Left lung (tissue), 4 donors: ENCODE measurements at regions not wholly inside any gene's neighbourhood (a gene's known extent, or its start where the extent isn't known, plus 50 kb on each side); places are given as distances from the start of the nearest gene placed in this dataset.

Experiments
- ATAC-seq: fragments of 200-7000 bp; cut with Tn5 transposase; one replicate; pipeline ENCODE4 v1.9.1; 2020; ENCODE audit warnings: moderate library complexity
- DNase-seq, 4 donors: peaks; one replicate each; pipeline ENCODE4 v3.0.0-alpha.2; 2013 to 2020
- H3K27ac ChIP-seq, 2 donors: fragments of 200-600 bp; sonication (generic) in 1 of 2; one replicate each; pipeline versions ENCODE4 v1.5.0 to v1.8.0; 2020 to 2021
- H3K27me3 ChIP-seq, 2 donors: fragments of 200-600 bp; sonication (generic) in 1 of 2; one replicate each; pipeline versions ENCODE4 v1.5.0 to v1.8.0; 2020 to 2021
- H3K36me3 ChIP-seq, 2 donors: fragments of 200-600 bp; sonication (generic) in 1 of 2; one replicate each; pipeline versions ENCODE4 v1.5.0 to v1.8.0; 2020 to 2021
- H3K4me1 ChIP-seq, 2 donors: fragments of 200-600 bp; one replicate each; pipeline ENCODE4 v1.8.0; 2021
- H3K4me3 ChIP-seq, 2 donors: fragments of 200-600 bp; sonication (generic) in 1 of 2; one replicate each; pipeline versions ENCODE4 v1.5.0 to v1.8.0; 2020 to 2021; ENCODE audit warnings: mild to moderate bottlenecking in 1 of 2
- H3K9me3 ChIP-seq, 2 donors: fragments of 200-600 bp; sonication (generic) in 1 of 2; one replicate each; pipeline versions ENCODE4 v1.5.0 to v1.8.0; 2020 to 2021
- CTCF ChIP-seq, 2 donors: fragments of 200-600 bp; sonication (generic) in 1 of 2; IDR thresholded peaks; one replicate each; pipeline versions ENCODE4 v1.5.0 to v1.8.0; 2021; ENCODE audit warnings: antibody characterized with exemption in 2 of 2
- intact Hi-C, 2 donors: fragments of 100-400 bp; cut with DNase I; formaldehyde crosslinking; loops; one replicate each; pipeline versions ENCODE4 v1.11.2 to v1.14.2; 2022
- donor health status: DM: no; HTN: yes; CAD: no.
- donor health status: DM: no; HTN: no; CAD: no.

DNA sequence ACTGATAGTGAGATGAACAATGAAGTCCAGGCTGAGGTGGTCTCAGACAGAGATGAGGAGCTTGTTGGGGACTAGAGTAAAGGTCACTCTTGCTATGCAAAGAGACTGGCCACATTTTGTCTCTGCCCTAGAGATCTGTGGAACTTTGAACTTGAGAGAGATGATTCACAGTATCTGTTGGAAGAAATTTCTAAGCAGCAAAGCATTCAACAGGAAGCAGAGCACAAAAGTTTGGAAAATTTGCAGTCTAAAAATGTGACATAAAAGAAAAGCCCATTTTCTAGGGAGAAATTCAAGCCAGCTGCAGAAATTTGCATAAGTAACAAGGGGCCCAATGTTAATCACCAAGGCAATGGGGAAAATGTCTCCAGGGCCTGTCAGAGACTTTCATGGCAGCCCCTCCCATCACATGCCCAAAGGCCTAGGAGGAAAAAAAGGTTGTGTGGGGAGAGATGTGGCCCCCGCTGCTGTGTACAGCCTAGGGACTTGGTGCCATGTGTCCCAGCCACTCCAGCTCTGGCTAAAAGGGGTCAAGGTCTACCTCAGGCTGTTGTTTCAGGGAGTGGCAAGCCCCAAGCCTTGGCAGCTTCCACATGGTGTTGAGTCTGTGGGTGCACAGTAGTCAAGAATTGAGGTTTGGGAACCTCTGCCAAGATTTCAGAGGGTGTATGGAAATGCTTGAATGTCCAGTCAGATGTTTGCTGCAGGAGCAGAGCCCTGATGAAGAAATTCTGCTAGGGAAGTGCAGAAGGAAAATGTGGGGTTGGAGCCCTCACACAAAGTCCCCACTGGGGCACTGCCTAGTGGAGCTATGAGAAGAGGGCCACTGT lies 262.8 kb downstream of the DKK2 start:
- intact Hi-C loops: no loop called here
- H3K27ac ChIP-seq: no peak overlapping the region

GRCh38 chr4:106767991-106768390 lies 268.1 kb downstream of the DKK2 start:
- no peak for TF ChIP-seq CTCF (IDR thresholded peaks at IDR 0.05)
- H3K4me1 ChIP-seq: no peaks in the 10 kb centered on the region
- ATAC-seq: no peak
- no peaks in the 10 kb centered on the region for H3K9me3 ChIP-seq
- H3K4me3 ChIP-seq: no peak overlapping the region
- intact Hi-C loops: no loop called here
- no peaks in the 10 kb centered on the region for H3K27me3 ChIP-seq
- no peak overlapping the region for H3K27ac ChIP-seq
- no peaks in the 10 kb centered on the region for H3K36me3 ChIP-seq
- DNase-seq: no peak

More for the DNA sequence above, 262.8 kb downstream of the DKK2 start:
- TF ChIP-seq CTCF (IDR thresholded peaks at IDR 0.05): no peak
- Histone ChIP-seq H3K9me3 (peaks cover 0 to 4% of the 10 kb centered on the region in 2 donors), H3K4me3 (no peak overlapping the region), H3K27me3 (no peaks in the 10 kb centered on the region), H3K4me1 (no peaks in the 10 kb centered on the region), H3K36me3 (no peaks in the 10 kb centered on the region)
- ATAC-seq (no peak), DNase-seq (peak in 1 of 4 donors; percentile 24)

- no peaks in the 10 kb centered on the region for H3K36me3 ChIP-seq
- H3K9me3 ChIP-seq: no peaks in the 10 kb centered on the region
- H3K27ac ChIP-seq: no peak overlapping the region
- H3K27me3 ChIP-seq: no peaks in the 10 kb centered on the region
- intact Hi-C loops: no loop called here
- H3K4me3 ChIP-seq: no peak overlapping the region
- no peak for ATAC-seq
- DNase-seq: no peak
- H3K4me1 ChIP-seq: no peaks in the 10 kb centered on the region
- no peak for TF ChIP-seq CTCF (IDR thresholded peaks at IDR 0.05)
Observed at GRCh38 chr4:106766519-106766918, 269.6 kb downstream of the DKK2 start.

- no peak overlapping the region for H3K4me3 ChIP-seq
- no peaks in the 10 kb centered on the region for H3K9me3 ChIP-seq
- H3K27ac ChIP-seq: no peak overlapping the region
- ATAC-seq (no peak), DNase-seq (no peak)
- intact Hi-C loops: no loop called here
- no peaks in the 10 kb centered on the region for H3K4me1 ChIP-seq
- H3K36me3 ChIP-seq: no peaks in the 10 kb centered on the region
- H3K27me3 ChIP-seq: no peaks in the 10 kb centered on the region
- no peak for TF ChIP-seq CTCF (IDR thresholded peaks at IDR 0.05)
Observed at GRCh38 chr4:106764774-106765173, 271.3 kb downstream of the DKK2 start.

GRCh38 chr4:106762666-106763443 lies 273.3 kb downstream of the DKK2 start:
- intact Hi-C loops: no loop called here
- ATAC-seq: no peak
- Histone ChIP-seq H3K4me1 (no peaks in the 10 kb centered on the region), H3K27me3 (no peaks in the 10 kb centered on the region), H3K9me3 (no peaks in the 10 kb centered on the region), H3K36me3 (no peaks in the 10 kb centered on the region), H3K27ac (no peak overlapping the region), H3K4me3 (no peak overlapping the region)
- DNase-seq: no peak
- no peak for TF ChIP-seq CTCF (IDR thresholded peaks at IDR 0.05)
